SU-DHL-6 (cell line): ENCODE measurements at regions not wholly inside any gene's neighbourhood (a gene's known extent, or its start where the extent isn't known, plus 50 kb on each side); places are given as distances from the start of the nearest gene placed in this dataset.

Source experiments
- EZH2phosphoT487 ChIP-seq: fragments of 200-600 bp; sonication (generic), shearing (Covaris generic); conservative IDR thresholded peaks from 2 replicates; pipeline ENCODE4 v1.6.1; 2018; ENCODE audit warnings: mild to moderate bottlenecking, antibody characterized with exemption, low read length, moderate library complexity, mixed read lengths
- TF ChIP-seq, protein P1 (sequence below): fragments of 200-600 bp; sonication (generic); IDR thresholded peaks from one replicate; pipeline ENCODE4 v1.5.1; 2017; ENCODE audit warnings: antibody characterized with exemption, mild to moderate bottlenecking, low read length, moderate library complexity; ENCODE audit not compliant: insufficient read depth, poor library complexity, severe bottlenecking

DNA sequence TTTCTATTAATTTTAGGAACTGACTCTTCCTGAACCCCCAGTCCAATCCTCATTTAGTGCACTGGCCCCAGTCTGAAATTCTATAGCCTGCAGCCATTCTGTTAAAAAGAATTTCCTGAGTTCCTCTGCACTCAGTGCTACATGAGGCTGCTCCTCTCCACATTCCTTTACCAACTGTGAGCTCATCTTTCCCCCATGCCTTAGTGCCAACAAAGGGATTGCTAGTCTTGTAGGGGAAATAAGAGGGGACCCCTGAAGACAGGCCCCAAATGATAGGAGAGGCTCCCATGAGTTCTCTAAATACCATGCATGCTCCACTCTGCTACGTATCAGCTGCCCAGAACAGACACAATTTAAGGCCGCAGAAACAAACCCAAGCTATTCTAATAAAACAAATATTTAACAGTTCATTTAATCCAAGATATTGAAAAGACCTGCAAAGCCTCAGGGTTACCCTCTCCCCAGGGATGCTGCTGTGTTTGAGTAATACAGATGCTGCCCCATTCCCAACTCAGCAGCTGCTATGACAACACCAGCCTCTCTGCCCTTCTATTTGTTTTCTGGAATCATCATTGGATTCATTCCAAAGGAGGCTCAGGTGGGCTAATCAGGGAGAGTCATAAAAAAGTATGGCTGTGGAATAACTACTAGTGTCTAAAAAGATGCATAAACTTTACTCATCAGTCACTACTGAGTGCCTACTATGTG, 228.5 kb downstream of the TOX3 start:
- TF ChIP-seq, protein P1, sequence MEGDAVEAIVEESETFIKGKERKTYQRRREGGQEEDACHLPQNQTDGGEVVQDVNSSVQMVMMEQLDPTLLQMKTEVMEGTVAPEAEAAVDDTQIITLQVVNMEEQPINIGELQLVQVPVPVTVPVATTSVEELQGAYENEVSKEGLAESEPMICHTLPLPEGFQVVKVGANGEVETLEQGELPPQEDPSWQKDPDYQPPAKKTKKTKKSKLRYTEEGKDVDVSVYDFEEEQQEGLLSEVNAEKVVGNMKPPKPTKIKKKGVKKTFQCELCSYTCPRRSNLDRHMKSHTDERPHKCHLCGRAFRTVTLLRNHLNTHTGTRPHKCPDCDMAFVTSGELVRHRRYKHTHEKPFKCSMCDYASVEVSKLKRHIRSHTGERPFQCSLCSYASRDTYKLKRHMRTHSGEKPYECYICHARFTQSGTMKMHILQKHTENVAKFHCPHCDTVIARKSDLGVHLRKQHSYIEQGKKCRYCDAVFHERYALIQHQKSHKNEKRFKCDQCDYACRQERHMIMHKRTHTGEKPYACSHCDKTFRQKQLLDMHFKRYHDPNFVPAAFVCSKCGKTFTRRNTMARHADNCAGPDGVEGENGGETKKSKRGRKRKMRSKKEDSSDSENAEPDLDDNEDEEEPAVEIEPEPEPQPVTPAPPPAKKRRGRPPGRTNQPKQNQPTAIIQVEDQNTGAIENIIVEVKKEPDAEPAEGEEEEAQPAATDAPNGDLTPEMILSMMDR: no peak
- no peak for TF ChIP-seq EZH2phosphoT487
